Activated naive CD8-positive, alpha-beta T cell (primary cell): ENCODE measurements at regions not wholly inside any gene's neighbourhood (a gene's known extent, or its start where the extent isn't known, plus 50 kb on each side); places are given as distances from the start of the nearest gene placed in this dataset.
"Not testable (repeated sequence)": the region's sequence is repeated elsewhere in the genome, so short reads cannot be mapped to it uniquely, and the experiment has no call there.

ENCODE experiments used
- H3K27ac Mint-ChIP-seq: one replicate; pipeline ENCODE4 v1.8.0; 2021; ENCODE audit warnings: mixed read lengths
- H3K27me3 Mint-ChIP-seq: one replicate; pipeline ENCODE4 v1.8.0; 2021; ENCODE audit warnings: mixed read lengths
- H3K36me3 Mint-ChIP-seq: one replicate; pipeline ENCODE4 v1.8.0; 2021; ENCODE audit warnings: mixed read lengths
- H3K4me1 Mint-ChIP-seq: one replicate; pipeline ENCODE4 v1.8.0; 2021; ENCODE audit warnings: low read depth, mixed read lengths
- H3K4me3 Mint-ChIP-seq: one replicate; pipeline ENCODE4 v1.8.0; 2021; ENCODE audit warnings: mild to moderate bottlenecking, mixed read lengths
- H3K9me3 Mint-ChIP-seq: one replicate; pipeline ENCODE4 v1.8.0; 2021; ENCODE audit warnings: low read depth, mixed read lengths

DNA sequence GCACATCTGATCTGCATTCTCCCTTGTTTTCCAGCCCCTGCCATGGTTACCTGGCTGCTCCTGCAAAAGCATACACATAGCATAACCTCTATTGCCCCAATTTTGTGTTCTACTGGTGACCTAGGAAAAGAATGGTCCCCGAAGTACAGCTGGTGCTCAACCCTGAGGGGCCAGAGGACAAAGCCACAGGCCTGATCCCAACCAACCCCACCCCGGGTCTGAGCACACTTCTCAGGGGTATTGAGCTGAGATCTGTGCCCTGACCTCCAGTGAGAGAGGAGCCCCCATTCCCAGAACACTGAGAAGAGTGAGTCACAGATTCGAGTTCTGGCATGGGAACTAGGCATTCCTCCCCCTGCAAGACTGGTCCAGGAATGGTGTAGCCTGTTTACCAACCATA is 465.5 kb upstream of the ACTRT1 start:
- H3K27me3 Mint-ChIP-seq, result no peaks in the 10 kb centered on the region
- no peaks in the 10 kb centered on the region for H3K9me3 Mint-ChIP-seq
- no peak overlapping the region for H3K27ac Mint-ChIP-seq
- H3K4me1 Mint-ChIP-seq, result no peaks in the 10 kb centered on the region
- H3K4me3 Mint-ChIP-seq, result no peak overlapping the region
- no peaks in the 10 kb centered on the region for H3K36me3 Mint-ChIP-seq

DNA sequence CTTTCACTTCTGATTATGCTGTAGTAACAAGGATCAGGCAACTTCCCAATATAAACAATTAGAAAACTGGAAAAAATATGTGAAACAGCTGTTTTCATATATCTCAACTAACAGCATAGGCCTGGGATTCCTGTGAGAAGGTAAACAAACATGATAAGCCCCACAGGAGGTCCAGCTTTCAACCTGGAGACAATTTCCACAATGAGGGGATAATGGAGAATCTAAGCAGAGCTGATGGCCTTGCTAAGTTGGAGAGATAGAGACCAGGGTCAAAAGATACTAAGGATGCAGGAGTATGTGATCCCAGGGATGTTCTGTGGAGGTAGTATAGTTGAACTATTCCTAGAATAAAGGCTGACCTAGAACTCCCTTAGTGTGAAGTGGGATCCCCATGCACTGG is 452.3 kb upstream of the ACTRT1 start:
- H3K4me3 Mint-ChIP-seq, result no peak overlapping the region
- H3K27ac Mint-ChIP-seq, result no peak overlapping the region
- H3K27me3 Mint-ChIP-seq, result no peaks in the 10 kb centered on the region
- no peaks in the 10 kb centered on the region for H3K36me3 Mint-ChIP-seq
- H3K4me1 Mint-ChIP-seq, result no peaks in the 10 kb centered on the region
- H3K9me3 Mint-ChIP-seq, result no peaks in the 10 kb centered on the region

DNA sequence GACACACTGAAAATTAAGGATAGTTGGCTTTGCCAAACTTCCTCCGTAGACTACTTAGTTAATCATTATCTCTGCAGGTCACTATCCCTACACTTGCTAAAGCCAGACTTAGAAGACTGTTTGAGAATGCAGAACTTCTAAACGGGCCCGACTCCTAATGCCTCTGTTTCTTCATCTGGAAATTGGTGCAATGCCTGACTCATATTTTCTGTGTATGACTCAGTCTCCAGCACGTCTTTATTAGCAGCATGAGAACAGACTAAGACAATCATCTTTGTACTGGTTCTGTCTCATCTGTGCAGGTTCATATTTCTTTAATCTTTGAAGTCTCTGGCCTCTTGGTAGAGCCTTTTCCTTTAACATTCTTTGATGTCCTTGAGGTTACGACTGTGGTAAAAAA is 411.9 kb upstream of the ACTRT1 start:
- Mint-ChIP-seq H3K27me3 (no peaks in the 10 kb centered on the region), H3K36me3 (no peaks in the 10 kb centered on the region), H3K27ac (no peak overlapping the region), H3K9me3 (peaks cover 4% of the 10 kb centered on the region), H3K4me1 (no peaks in the 10 kb centered on the region), H3K4me3 (no peak overlapping the region)

- Mint-ChIP-seq H3K4me1 (no peaks in the 10 kb centered on the region), H3K36me3 (no peaks in the 10 kb centered on the region), H3K9me3 (peaks cover 4% of the 10 kb centered on the region), H3K27ac (no peak overlapping the region), H3K27me3 (no peaks in the 10 kb centered on the region), H3K4me3 (no peak overlapping the region)
Measured at GRCh38 chrX:128460835-128461234, 408.6 kb upstream of the ACTRT1 start.

- Mint-ChIP-seq H3K27me3 (no peaks in the 10 kb centered on the region), H3K4me3 (no peak overlapping the region), H3K36me3 (no peaks in the 10 kb centered on the region), H3K4me1 (no peaks in the 10 kb centered on the region), H3K9me3 (peaks cover 8% of the 10 kb centered on the region), H3K27ac (no peak overlapping the region)
Measured at GRCh38 chrX:128458888-128459287, 406.7 kb upstream of the ACTRT1 start.

GRCh38 chrX:128457674-128458073 is 405.5 kb upstream of the ACTRT1 start:
- no peaks in the 10 kb centered on the region for H3K36me3 Mint-ChIP-seq

DNA sequence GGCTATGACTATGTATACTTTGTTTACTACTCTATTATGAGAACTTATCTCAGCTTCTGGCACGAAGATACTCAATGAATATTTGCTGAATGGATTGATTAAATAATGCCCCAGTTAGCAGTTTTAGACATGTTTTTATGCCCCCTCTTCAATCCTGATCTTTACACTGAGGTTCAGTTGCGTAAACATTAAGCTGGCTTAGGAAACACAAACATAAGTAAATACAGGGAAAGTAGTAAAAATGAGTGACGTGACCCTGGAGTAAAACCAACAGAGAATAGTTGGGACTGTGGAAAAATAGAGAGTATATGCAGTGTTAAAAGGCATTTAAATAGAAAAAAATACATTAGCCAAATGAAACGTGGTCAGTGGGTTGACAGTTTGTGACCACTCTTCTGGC is 387.0 kb upstream of the ACTRT1 start:
- Mint-ChIP-seq H3K27ac (no peak overlapping the region), H3K4me3 (no peak overlapping the region), H3K36me3 (no peaks in the 10 kb centered on the region), H3K4me1 (no peaks in the 10 kb centered on the region), H3K27me3 (no peaks in the 10 kb centered on the region), H3K9me3 (no peaks in the 10 kb centered on the region)

More at GRCh38 chrX:128457674-128458073, 405.5 kb upstream of the ACTRT1 start:
- H3K27ac Mint-ChIP-seq, result no peak overlapping the region
- H3K4me1 Mint-ChIP-seq, result no peaks in the 10 kb centered on the region
- H3K9me3 Mint-ChIP-seq, result peaks cover 7% of the 10 kb centered on the region
- H3K4me3 Mint-ChIP-seq, result no peak overlapping the region
- H3K27me3 Mint-ChIP-seq, result no peaks in the 10 kb centered on the region

DNA sequence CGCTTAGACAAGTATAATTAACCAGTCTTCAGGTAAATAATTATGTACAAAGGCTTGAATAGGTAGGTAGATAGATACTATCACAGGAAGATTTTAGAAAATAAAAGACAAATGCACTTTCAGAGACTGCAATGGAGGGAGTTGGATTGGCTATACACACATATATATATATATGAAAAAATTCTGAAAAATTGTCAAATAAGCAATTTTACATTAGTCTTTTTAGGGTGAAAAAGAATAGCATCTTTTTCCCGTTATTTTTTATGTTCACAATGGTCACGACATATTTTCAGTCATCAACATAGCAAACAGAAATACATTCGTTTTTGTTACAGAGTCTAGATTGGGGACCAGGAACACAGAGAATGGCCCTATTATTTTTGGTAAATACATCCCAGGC is 385.9 kb upstream of the ACTRT1 start:
- Mint-ChIP-seq H3K36me3 (no peaks in the 10 kb centered on the region), H3K4me3 (no peak overlapping the region), H3K27ac (no peak overlapping the region), H3K9me3 (no peaks in the 10 kb centered on the region), H3K4me1 (no peaks in the 10 kb centered on the region), H3K27me3 (no peaks in the 10 kb centered on the region)

GRCh38 chrX:128436397-128437103 is 384.3 kb upstream of the ACTRT1 start:
- Mint-ChIP-seq H3K4me3 (no peak overlapping the region), H3K27ac (no peak overlapping the region), H3K36me3 (no peaks in the 10 kb centered on the region), H3K27me3 (no peaks in the 10 kb centered on the region), H3K9me3 (no peaks in the 10 kb centered on the region), H3K4me1 (no peaks in the 10 kb centered on the region)

GRCh38 chrX:128425546-128425945 is 373.3 kb upstream of the ACTRT1 start:
- Mint-ChIP-seq H3K4me3 (no peak overlapping the region), H3K27me3 (no peaks in the 10 kb centered on the region), H3K36me3 (no peaks in the 10 kb centered on the region), H3K4me1 (no peaks in the 10 kb centered on the region), H3K9me3 (no peaks in the 10 kb centered on the region), H3K27ac (no peak overlapping the region)

GRCh38 chrX:128408842-128409241 is 356.6 kb upstream of the ACTRT1 start:
- H3K27me3 Mint-ChIP-seq, result no peaks in the 10 kb centered on the region
- no peak overlapping the region for H3K4me3 Mint-ChIP-seq
- H3K36me3 Mint-ChIP-seq, result no peaks in the 10 kb centered on the region
- no peak overlapping the region for H3K27ac Mint-ChIP-seq
- H3K9me3 Mint-ChIP-seq, result no peaks in the 10 kb centered on the region
- H3K4me1 Mint-ChIP-seq, result no peaks in the 10 kb centered on the region

DNA sequence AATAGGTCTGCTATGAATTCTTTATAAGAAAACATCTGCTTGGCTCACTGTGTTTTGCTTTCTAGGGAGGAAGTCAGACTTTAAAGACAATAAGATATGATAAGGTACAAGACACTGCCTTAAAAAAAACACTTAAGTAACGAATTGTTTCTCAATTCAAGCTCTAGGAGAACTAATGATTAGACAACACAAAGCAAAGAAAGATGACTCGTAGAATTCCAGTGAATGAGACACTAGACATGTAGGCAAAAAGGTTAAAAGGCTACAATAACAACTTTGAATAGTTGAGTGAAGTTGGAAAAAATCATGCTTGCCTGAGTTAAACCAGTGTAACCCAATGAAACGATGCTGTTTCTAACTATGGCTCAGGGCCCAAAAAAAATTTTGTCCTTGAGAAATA is 344.4 kb upstream of the ACTRT1 start:
- Mint-ChIP-seq H3K27me3 (no peaks in the 10 kb centered on the region), H3K4me3 (no peak overlapping the region), H3K36me3 (no peaks in the 10 kb centered on the region), H3K27ac (no peak overlapping the region), H3K9me3 (no peaks in the 10 kb centered on the region), H3K4me1 (no peaks in the 10 kb centered on the region)

GRCh38 chrX:128383846-128384245 is 331.6 kb upstream of the ACTRT1 start:
- H3K4me3 Mint-ChIP-seq, H3K36me3 Mint-ChIP-seq, H3K4me1 Mint-ChIP-seq, H3K27me3 Mint-ChIP-seq, H3K27ac Mint-ChIP-seq, H3K9me3 Mint-ChIP-seq: not testable (repeated sequence)

- H3K36me3 Mint-ChIP-seq, result no peaks in the 10 kb centered on the region
- no peaks in the 10 kb centered on the region for H3K27me3 Mint-ChIP-seq
- H3K4me3 Mint-ChIP-seq, result no peak overlapping the region
- H3K9me3 Mint-ChIP-seq, result no peaks in the 10 kb centered on the region
- H3K27ac Mint-ChIP-seq, result no peak overlapping the region
- H3K4me1 Mint-ChIP-seq, result no peaks in the 10 kb centered on the region
Measured at GRCh38 chrX:128365492-128365891, 313.3 kb upstream of the ACTRT1 start.

- no peaks in the 10 kb centered on the region for H3K27me3 Mint-ChIP-seq
- no peaks in the 10 kb centered on the region for H3K36me3 Mint-ChIP-seq
- H3K4me1 Mint-ChIP-seq, result no peaks in the 10 kb centered on the region
- H3K4me3 Mint-ChIP-seq, result no peak overlapping the region
- no peaks in the 10 kb centered on the region for H3K9me3 Mint-ChIP-seq
- H3K27ac Mint-ChIP-seq, result no peak overlapping the region
Measured at GRCh38 chrX:128335671-128336070, 283.5 kb upstream of the ACTRT1 start.

DNA sequence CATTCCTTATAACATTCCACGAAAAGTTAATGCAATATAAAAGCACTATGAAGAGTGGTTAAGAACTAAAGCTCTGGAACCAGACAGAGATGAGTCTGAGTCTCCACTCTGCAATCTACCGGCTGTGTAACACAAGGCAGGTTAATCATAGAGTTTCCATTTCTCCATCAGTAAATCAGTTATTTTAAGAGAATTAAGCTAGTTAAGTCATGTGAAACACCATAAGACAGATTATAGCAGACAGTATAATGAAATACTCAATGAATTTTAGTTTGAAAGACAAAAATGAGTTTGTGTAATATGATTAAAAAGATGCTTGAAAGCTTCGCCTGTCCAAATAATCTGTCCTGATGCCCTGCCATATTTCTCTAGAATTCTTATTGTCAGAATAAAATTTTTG is 282.6 kb upstream of the ACTRT1 start:
- no peaks in the 10 kb centered on the region for H3K36me3 Mint-ChIP-seq
- H3K27me3 Mint-ChIP-seq, result no peaks in the 10 kb centered on the region
- H3K9me3 Mint-ChIP-seq, result no peaks in the 10 kb centered on the region
- no peaks in the 10 kb centered on the region for H3K4me1 Mint-ChIP-seq
- H3K27ac Mint-ChIP-seq, result no peak overlapping the region
- no peak overlapping the region for H3K4me3 Mint-ChIP-seq
